DMS79 (cell line): ENCODE measurements at regions not wholly inside any gene's neighbourhood (a gene's known extent, or its start where the extent isn't known, plus 50 kb on each side); places are given as distances from the start of the nearest gene placed in this dataset.

Experiments
- DNase-seq: peaks from one replicate; lab custom pipeline; 2025; lab: John Stamatoyannopoulos, UW

DNA sequence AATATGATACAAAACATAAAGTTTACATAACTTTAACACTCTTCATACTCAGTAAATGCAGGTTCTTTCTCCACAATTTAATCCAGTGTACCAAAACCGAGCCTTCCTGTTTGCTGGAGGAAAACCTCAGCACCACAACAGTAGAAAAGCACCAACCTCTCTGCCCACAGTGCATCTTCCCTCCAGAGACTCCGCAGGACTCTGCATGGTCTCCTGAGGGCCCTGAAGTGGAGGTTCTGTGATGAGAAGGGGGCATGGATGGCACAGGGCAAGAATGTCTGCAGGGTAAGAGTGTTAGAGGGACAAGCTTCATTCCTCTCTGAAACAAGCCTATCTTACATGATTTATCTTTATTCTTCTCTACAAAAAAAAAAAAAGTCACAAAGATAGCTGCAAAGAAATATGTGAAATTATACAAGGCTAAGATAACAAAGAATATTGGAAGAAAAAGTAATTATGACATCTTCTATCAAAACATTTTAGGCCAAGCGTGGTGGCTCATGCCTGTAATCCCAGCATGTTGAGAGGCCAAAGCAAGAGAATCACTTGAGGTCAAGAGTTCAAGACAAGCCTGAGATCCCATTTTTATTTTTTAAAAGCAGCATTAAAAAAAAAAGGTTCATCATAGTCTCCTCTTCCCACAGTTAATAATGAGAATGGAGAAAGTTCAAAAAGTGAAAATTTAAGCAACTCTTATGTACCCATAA is 102.0 kb downstream of the VPREB1 start:
- DNase-seq, result no peak

- no peak for DNase-seq
Observed at GRCh38 chr22:22348127-22348814, 103.7 kb downstream of the VPREB1 start.

DNA sequence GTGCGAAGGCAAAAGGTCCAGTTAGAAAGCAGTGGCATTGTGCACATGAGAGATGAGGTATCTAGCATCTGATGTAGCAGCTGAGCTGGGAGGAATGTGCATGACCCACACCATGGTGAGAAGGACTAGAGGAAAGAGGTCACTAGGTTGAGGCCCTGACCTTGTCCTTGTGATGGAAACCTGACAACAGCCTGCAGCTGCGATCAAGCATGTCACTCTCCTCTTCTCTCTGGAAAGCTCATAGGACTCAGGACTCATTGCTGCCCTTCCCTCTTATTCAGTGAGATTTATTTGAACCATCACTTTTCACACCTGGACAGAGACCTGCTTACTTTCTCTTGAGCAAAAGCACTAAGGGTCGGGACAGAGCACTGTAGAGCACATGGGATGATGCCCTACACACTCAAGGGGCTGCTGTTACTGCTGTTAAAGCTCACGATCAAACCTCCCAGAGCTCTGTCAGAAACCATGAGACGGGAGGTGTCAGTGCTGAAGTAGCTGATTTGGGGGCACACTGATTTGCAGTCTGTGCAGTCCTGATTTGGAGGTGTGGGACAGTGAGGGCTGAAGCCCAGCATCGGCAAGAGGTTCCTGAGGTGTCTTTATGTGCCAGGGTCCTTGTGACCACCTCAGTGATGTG is 104.3 kb downstream of the VPREB1 start:
- DNase-seq, result no peak

GRCh38 chr22:22349455-22349836 is 104.9 kb downstream of the VPREB1 start:
- DNase-seq, result no peak

DNA sequence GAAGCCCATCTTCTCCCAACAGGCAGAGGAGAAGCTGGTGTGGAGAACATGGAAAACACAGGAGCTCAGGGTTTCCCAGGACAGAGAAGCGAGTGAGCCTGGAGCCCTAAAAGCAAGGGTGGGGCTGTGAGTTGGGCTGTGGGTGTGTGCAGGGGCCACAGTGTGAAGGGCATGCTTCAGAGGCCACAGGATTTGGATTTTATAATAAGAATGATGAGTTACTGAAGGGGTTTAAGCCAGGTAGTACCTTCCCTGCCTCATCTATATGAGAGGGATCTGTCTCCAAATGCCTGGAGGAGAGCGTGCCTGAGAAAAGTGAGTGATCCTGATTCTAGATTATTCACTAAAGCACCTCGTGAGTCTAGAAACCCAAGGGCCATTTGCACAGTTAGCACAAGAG is 106.8 kb downstream of the VPREB1 start:
- no peak for DNase-seq

GRCh38 chr22:22352371-22352999 is 107.9 kb downstream of the VPREB1 start:
- DNase-seq, result no peak

- no peak for DNase-seq
Observed at GRCh38 chr22:22355096-22355834, 110.7 kb downstream of the VPREB1 start.

- peak; percentile 46 for DNase-seq
Observed at GRCh38 chr22:22357024-22357883, 112.7 kb downstream of the VPREB1 start.

DNA sequence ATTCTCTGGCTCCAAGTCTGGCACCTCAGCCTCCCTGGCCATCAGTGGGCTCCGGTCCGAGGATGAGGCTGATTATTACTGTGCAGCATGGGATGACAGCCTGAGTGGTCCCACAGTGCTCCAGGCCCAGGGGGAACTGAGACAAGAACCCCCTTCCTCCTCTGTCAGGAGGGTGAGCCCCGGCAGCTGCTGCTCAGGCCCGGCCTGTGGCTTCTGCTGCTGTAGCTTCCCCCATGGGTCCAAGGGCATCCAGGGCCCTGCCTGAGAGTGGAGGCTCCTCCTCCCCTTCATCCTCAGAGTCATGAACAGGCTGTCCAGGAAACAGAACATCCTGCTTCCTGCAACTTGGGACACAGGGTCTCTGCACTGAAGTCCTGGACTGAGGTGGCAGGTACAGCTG is 113.6 kb downstream of the VPREB1 start:
- DNase-seq, result no peak

DNA sequence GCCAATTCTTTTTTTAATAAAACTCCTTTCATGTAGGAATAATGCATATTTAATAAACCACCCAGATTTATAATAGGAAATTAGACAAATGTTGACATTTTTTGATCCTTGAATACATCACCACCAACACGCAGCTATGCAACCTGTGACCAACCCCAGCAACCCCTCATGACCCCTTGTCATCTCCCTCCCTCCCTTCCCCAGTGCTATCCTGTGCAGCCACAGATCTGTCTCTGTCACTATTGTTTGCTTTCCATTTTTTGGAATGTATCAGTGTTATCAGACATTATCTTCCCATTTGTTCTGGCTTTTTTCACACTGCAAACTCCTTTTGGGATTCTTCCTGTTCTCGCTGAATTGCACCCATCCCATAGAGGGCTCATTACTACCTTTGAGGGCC is 114.1 kb downstream of the VPREB1 start:
- DNase-seq, result no peak

GRCh38 chr22:22359465-22359864 is 114.9 kb downstream of the VPREB1 start:
- DNase-seq, result no peak

GRCh38 chr22:22360014-22360413 is 115.4 kb downstream of the VPREB1 start:
- DNase-seq, result no peak

GRCh38 chr22:22362311-22362710 is 117.7 kb downstream of the VPREB1 start:
- no peak for DNase-seq

DNA sequence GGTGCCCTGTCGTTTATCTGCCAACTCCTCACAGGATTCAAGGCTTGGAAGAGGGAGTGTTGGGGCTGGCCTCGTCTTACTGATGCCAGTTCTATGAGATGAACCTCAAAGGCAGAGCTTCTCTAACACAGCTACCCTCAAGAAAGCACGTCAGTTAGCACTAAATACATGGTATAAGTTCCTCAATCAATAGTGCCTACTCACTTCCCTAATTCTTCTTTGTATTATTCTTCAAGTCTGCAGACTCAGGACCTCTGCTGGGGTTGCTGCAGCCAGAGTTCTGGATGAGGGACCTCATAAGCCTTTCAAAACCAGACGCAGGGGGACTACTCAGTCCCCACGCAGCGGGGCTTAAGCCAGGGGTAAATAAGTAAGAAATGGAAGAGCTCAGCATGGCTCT is 118.3 kb downstream of the VPREB1 start:
- DNase-seq, result no peak

DNA sequence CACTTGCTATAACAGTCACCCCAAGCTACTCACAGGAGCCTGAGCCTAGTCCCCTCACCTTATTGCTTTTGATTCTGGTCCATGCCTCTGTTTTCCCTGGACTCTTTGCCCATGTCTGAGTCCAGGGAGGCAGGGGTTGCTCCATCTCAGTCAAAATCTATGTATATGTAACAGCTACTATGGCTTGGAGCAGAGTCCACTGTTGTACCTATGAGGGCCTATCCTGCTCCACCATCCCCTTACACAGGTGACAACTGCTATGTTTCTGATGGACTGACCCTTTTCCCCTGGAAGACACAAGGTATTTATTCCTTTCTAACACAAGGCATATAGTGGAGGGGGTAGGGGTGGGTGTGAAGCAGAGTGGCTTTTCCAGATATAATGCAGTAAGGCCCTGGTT is 119.6 kb downstream of the VPREB1 start:
- DNase-seq, result no peak

GRCh38 chr22:22366537-22366936 is 122.0 kb downstream of the VPREB1 start:
- no peak for DNase-seq

- DNase-seq, result no peak
Observed at GRCh38 chr22:22368516-22368915, 123.9 kb downstream of the VPREB1 start.

- DNase-seq, result peak; percentile 32
Observed at GRCh38 chr22:22369219-22369963, 124.8 kb downstream of the VPREB1 start.

GRCh38 chr22:22369964-22370270 is 125.3 kb downstream of the VPREB1 start:
- DNase-seq, result no peak

DNA sequence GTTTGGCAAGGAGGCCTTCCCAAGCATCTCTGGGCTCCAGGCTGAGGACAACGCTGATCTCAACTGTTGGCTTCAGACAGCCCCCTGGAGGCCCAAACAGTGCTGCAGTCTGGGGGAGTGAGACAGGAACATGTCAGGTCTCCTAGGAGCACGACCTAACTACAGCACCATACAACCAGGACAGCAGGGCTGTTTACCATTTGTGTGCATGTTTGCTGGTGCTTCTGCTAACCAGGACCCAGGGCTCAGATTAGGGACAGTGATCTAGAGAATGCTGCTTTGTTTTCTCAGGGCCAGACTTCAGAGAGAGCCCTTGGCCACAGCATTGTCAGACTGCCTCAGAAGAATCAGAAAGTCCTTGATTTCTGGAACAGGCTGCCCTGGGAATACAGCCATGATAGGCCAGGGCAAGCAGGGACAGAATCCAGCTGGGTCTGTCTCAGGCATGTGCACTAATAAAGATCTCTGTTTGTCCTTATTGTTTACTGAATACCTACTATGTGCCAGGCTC is 126.5 kb downstream of the VPREB1 start:
- DNase-seq, result no peak
